Sigmoid colon (tissue), 4 donors: ENCODE measurements at regions not wholly inside any gene's neighbourhood (a gene's known extent, or its start where the extent isn't known, plus 50 kb on each side); places are given as distances from the start of the nearest gene placed in this dataset.
"Not testable (repeated sequence)": the region's sequence is repeated elsewhere in the genome, so short reads cannot be mapped to it uniquely, and the experiment has no call there.

Experiments
- EP300 ChIP-seq, 4 donors: sonication (generic); formaldehyde crosslinking; IDR thresholded peaks; one replicate each; pipeline ENCODE4 v1.6.1; 2017; ENCODE audit warnings: antibody characterized with exemption in 4 of 4
- POLR2A ChIP-seq, 2 donors: fragments of 450-650 bp; IDR thresholded peaks; one replicate each; pipeline ENCODE4 v1.6.1; 2016; ENCODE audit warnings: antibody characterized with exemption in 2 of 2, mild to moderate bottlenecking in 2 of 2, moderate library complexity in 2 of 2
- POLR2AphosphoS5 ChIP-seq, 4 donors: sonication (generic); formaldehyde crosslinking; IDR thresholded peaks; one replicate each; pipeline ENCODE4 v1.6.1; 2017; ENCODE audit warnings: antibody characterized with exemption in 4 of 4
- TF ChIP-seq, protein P1 (sequence below), 4 experiments: fragments of 450-650 bp in 3 of 4; fragments of 200-600 bp in 1 of 4; IDR thresholded peaks; one replicate each; pipeline ENCODE4 v1.5.1; 2016 to 2019; ENCODE audit warnings: antibody characterized with exemption in 4 of 4, mild to moderate bottlenecking in 3 of 4, moderate library complexity in 2 of 4

DNA sequence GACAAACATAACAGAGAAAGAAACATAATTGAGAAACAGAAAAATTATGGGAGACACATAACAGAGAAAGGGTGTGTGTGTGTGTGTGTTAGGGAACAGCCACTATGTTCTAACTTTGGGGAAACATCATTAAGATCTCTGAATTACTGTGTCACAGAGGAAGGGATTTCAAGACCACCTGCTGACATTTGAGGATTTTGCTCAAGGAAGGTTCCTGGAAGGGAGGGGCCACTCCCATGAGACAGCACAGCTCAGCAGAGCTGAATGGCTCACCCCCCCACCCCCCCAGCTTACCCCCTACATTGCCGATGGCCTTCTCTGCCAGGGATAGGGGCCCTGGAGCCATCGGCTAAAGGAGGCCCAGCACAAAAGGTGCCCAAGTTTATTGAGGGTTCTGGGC lies 124.6 kb upstream of the ZNF469 start:
- TF ChIP-seq POLR2A, EP300, POLR2AphosphoS5 (IDR thresholded peaks at IDR 0.05): not testable (repeated sequence)
- TF ChIP-seq, protein P1, sequence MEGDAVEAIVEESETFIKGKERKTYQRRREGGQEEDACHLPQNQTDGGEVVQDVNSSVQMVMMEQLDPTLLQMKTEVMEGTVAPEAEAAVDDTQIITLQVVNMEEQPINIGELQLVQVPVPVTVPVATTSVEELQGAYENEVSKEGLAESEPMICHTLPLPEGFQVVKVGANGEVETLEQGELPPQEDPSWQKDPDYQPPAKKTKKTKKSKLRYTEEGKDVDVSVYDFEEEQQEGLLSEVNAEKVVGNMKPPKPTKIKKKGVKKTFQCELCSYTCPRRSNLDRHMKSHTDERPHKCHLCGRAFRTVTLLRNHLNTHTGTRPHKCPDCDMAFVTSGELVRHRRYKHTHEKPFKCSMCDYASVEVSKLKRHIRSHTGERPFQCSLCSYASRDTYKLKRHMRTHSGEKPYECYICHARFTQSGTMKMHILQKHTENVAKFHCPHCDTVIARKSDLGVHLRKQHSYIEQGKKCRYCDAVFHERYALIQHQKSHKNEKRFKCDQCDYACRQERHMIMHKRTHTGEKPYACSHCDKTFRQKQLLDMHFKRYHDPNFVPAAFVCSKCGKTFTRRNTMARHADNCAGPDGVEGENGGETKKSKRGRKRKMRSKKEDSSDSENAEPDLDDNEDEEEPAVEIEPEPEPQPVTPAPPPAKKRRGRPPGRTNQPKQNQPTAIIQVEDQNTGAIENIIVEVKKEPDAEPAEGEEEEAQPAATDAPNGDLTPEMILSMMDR (IDR thresholded peaks at IDR 0.05), result not testable (repeated sequence)
